HepG2 (cell line): ENCODE measurements at regions not wholly inside any gene's neighbourhood (a gene's known extent, or its start where the extent isn't known, plus 50 kb on each side); places are given as distances from the start of the nearest gene placed in this dataset.

Source experiments
- ATAC-seq: fragments of 200-7000 bp; cut with Tn5 transposase; 3 replicates; pipeline ENCODE4 v1.9.1; 2020; ENCODE audit warnings: mild to moderate bottlenecking, moderate library complexity
- BruUV-seq: library from RNA; stranded (reverse); fragments of 400-500 nt; replicated peaks from 2 replicates; lab custom pipeline; 2021; lab: Mats Ljungman, UMichigan
- CTCF ChIA-PET: fragments of 300-600 bp; formaldehyde crosslinking; extraction: SDS; loops from one replicate; lab custom pipeline; 2021; ENCODE audit warnings: low total read pairs, inconsistent platforms, low intra/inter-chr PET ratio; lab: Yijun Ruan, JAX
- POLR2A ChIA-PET: fragments of 350-600 bp; sonication (Branson Sonifier 250); formaldehyde crosslinking; loops from one replicate; lab custom pipeline; 2020; ENCODE audit warnings: antibody characterized with exemption, inconsistent platforms; lab: Yijun Ruan, JAX
- DNase-seq: peaks from one replicate; pipeline ENCODE4 v3.0.0-alpha.2; 2015; ENCODE audit warnings: low spot score
- FAIRE-seq: peaks from 3 replicates; lab custom pipeline; 2011; peaks lifted over from hg19 to GRCh38; lab: Jason Lieb, UNC
- H2AFZ ChIP-seq: one replicate; pipeline ENCODE4 v1.6.1; 2011; ENCODE audit warnings: low read length, inconsistent platforms
- H3K27ac ChIP-seq: fragments of 300-600 bp; 3 replicates; pipeline ENCODE4 v1.8.0; 2011; ENCODE audit warnings: mixed run types, mild to moderate bottlenecking, mixed read lengths, low read length, inconsistent platforms; ENCODE audit not compliant: insufficient read depth; ENCODE audit errors: extremely low read length
- H3K27me3 ChIP-seq, 2 experiments: fragments of 200-600 bp in 1 of 2; 2 replicates in 1 of 2; 3 replicates in 1 of 2; pipeline versions ENCODE4 v1.6.0 to v1.8.0; 2011; ENCODE audit warnings: low read length in 2 of 2, mild to moderate bottlenecking in 2 of 2, moderate library complexity in 2 of 2, inconsistent platforms in 1 of 2; ENCODE audit not compliant: insufficient read depth in 2 of 2, control insufficient read depth in 1 of 2
- H3K36me3 ChIP-seq, 2 experiments: fragments of 200-600 bp in 1 of 2; replicated peaks in 1 of 2; 2 replicates in 1 of 2; 3 replicates in 1 of 2; pipeline versions ENCODE4 v1.5.1 to v1.8.0; 2011; ENCODE audit warnings: low read length in 2 of 2, inconsistent platforms in 1 of 2; ENCODE audit not compliant: insufficient read depth in 2 of 2, control insufficient read depth in 1 of 2
- H3K4me1 ChIP-seq: 2 replicates; pipeline ENCODE4 v1.5.1; 2012; ENCODE audit warnings: low read length, inconsistent platforms; ENCODE audit not compliant: insufficient read depth
- H3K4me2 ChIP-seq: 2 replicates; pipeline ENCODE4 v1.6.0; 2011; ENCODE audit warnings: low read depth, low read length, inconsistent platforms
- H3K4me3 ChIP-seq, 3 experiments: fragments of 200-600 bp in 1 of 3; sonication (generic), shearing (Covaris generic) in 1 of 3; replicated peaks in 1 of 3; 2 replicates each; pipeline ENCODE4 v1.5.1; 2011 to 2016; ENCODE audit warnings: low read length in 3 of 3, inconsistent platforms in 2 of 3, low read depth in 2 of 3, mild to moderate bottlenecking in 2 of 3, control low read depth in 1 of 3, mixed read lengths in 1 of 3; ENCODE audit not compliant: insufficient read depth in 1 of 3
- H3K79me2 ChIP-seq: one replicate; pipeline ENCODE4 v1.6.1; 2011; ENCODE audit warnings: low read length, inconsistent platforms; ENCODE audit not compliant: insufficient read depth
- H3K9ac ChIP-seq: 2 replicates; pipeline ENCODE4 v1.6.0; 2011; ENCODE audit warnings: mild to moderate bottlenecking, low read depth, low read length, inconsistent platforms; ENCODE audit not compliant: insufficient read depth
- H3K9me3 ChIP-seq: 2 replicates; pipeline ENCODE4 v1.5.1; 2012; ENCODE audit warnings: mild to moderate bottlenecking, low read length
- H4K20me1 ChIP-seq: 2 replicates; pipeline ENCODE4 v1.6.0; 2011; ENCODE audit warnings: inconsistent platforms, mild to moderate bottlenecking, low read length, moderate library complexity; ENCODE audit not compliant: insufficient read depth
- BCL6 ChIP-seq: IDR thresholded peaks from 2 replicates; pipeline ENCODE4 v1.6.1; 2016; ENCODE audit warnings: missing genetic modification reagents, missing compliant biosample characterization
- CREM ChIP-seq, 2 experiments: sonication (generic) in 1 of 2; formaldehyde crosslinking in 1 of 2; IDR thresholded peaks; 2 replicates each; pipeline versions ENCODE4 v1.4.0 to v1.6.1; 2016 to 2020; ENCODE audit warnings: antibody characterized with exemption in 1 of 2, mild to moderate bottlenecking in 1 of 2, missing genetic modification reagents in 1 of 2
- DR1 ChIP-seq: sonication (generic); formaldehyde crosslinking; IDR thresholded peaks from 2 replicates; pipeline ENCODE4 v1.8.0; 2021; ENCODE audit warnings: mild to moderate bottlenecking, missing genetic modification reagents, inconsistent platforms
- GZF1 ChIP-seq: sonication (generic); formaldehyde crosslinking; IDR thresholded peaks from 2 replicates; pipeline ENCODE4 v1.5.1; 2020; ENCODE audit warnings: mild to moderate bottlenecking, missing genetic modification reagents
- HNRNPH1 ChIP-seq: fragments of 200-400 bp; formaldehyde crosslinking; optimal IDR thresholded peaks from 2 replicates; pipeline ENCODE3; 2017; ENCODE audit warnings: mild to moderate bottlenecking, low read depth, low read length
- MAF1 ChIP-seq: sonication (generic); formaldehyde crosslinking; IDR thresholded peaks from 2 replicates; pipeline ENCODE4 v1.5.0; 2020; ENCODE audit warnings: missing genetic modification reagents, borderline replicate concordance
- PREB ChIP-seq: sonication (generic); formaldehyde crosslinking; IDR thresholded peaks from 2 replicates; pipeline ENCODE4 v1.4.0; 2020; ENCODE audit warnings: missing genetic modification reagents
- RFXANK ChIP-seq: IDR thresholded peaks from 2 replicates; pipeline ENCODE4 v1.6.1; 2016
- SP1 ChIP-seq, 2 experiments: fragments of 450-650 bp in 1 of 2; sonication (generic) in 1 of 2; formaldehyde crosslinking in 1 of 2; IDR thresholded peaks; 2 replicates each; pipeline versions ENCODE4 v1.4.0 to v1.6.1; 2016 to 2020; ENCODE audit warnings: missing genetic modification reagents in 1 of 2
- ZBTB1 ChIP-seq: sonication (generic); formaldehyde crosslinking; IDR thresholded peaks from 2 replicates; pipeline ENCODE4 v1.4.0; 2020; ENCODE audit warnings: missing genetic modification reagents, borderline replicate concordance
- ZNF251 ChIP-seq: sonication (generic); formaldehyde crosslinking; IDR thresholded peaks from 2 replicates; pipeline ENCODE4 v1.9.0; 2021; ENCODE audit warnings: mild to moderate bottlenecking, missing genetic modification reagents
- ZNF550 ChIP-seq: sonication (generic); formaldehyde crosslinking; IDR thresholded peaks from 2 replicates; pipeline ENCODE4 v1.4.0; 2020; ENCODE audit warnings: mild to moderate bottlenecking, missing genetic modification reagents, borderline replicate concordance
- ZNF577 ChIP-seq: sonication (generic); formaldehyde crosslinking; IDR thresholded peaks from 2 replicates; pipeline ENCODE4 v1.4.0; 2020; ENCODE audit warnings: mild to moderate bottlenecking, low read depth, missing genetic modification reagents, borderline replicate concordance
- ZSCAN30 ChIP-seq: sonication (generic); formaldehyde crosslinking; IDR thresholded peaks from 2 replicates; pipeline ENCODE4 v1.5.0; 2020; ENCODE audit warnings: mild to moderate bottlenecking, missing genetic modification reagents
- ZSCAN9 ChIP-seq: IDR thresholded peaks from 2 replicates; pipeline ENCODE4 v1.6.1; 2016; ENCODE audit warnings: borderline replicate concordance
- WGBS: methylation state at CpG from one replicate; pipeline ENCODE4 v1.1.6; 2017; ENCODE audit warnings: low lambda C conversion rate; 5-methylcytosine and 5-hydroxymethylcytosine counted together
- in situ Hi-C: cut with HindIII; loops from 2 replicates; pipeline ENCODE4 v1.10.0; 2017; ENCODE audit warnings: low pct_unique_long_range_greater_than_20kb; ENCODE audit not compliant: extremely low pct_ligation_motif_present
- intact Hi-C: fragments of 100-400 bp; cut with micrococcal nuclease; formaldehyde crosslinking; loops from one replicate; pipeline ENCODE4 v1.10.0; 2022; ENCODE audit not compliant: unreplicated experiment
- TF ChIP-seq, protein P1 (sequence below): sonication (generic); formaldehyde crosslinking; IDR thresholded peaks from 2 replicates; pipeline ENCODE4 v1.4.0; 2020; ENCODE audit warnings: mild to moderate bottlenecking, missing genetic modification reagents

DNA sequence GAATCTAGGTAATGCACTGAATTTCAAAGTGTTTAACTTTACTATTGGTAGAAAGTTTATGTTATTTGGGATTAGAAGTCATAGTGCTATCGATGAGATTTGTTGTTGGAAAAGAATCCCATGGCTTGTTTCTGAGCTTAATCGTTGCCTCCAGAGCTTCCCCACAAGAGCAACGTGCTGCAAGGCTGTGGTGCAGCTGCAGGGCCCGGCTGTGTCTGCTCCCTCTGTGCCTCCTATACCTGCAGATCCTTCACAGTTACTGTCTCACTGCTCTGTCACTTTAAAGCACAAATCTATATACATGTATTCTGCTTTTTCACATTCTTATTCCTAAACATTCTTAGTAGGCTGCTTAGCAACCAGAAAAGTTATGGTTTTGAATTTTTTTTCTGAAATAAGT, 826.6 kb upstream of the COBL start (continued):
- TF ChIP-seq ZNF550 (no peak), ZSCAN30 (no peak)
- TF ChIP-seq, all 625 proteins: peak for 0

GRCh38 chr7:52140851-52141250, 824.2 kb upstream of the COBL start:
- Histone ChIP-seq H3K4me3 (no peak overlapping the region), H3K9ac (no peak overlapping the region), H3K36me3 (no peaks in the 10 kb centered on the region), H3K4me2 (no peak overlapping the region), H3K9me3 (peaks cover 34% of the 10 kb centered on the region), H3K27me3 (no peaks in the 10 kb centered on the region)
- POLR2A ChIA-PET, result no interaction called here
- TF ChIP-seq ZSCAN9 (CRISPR knock-in tag), result no peak
- TF ChIP-seq, all 625 proteins: peak for 0
- FAIRE-seq (no peak), ATAC-seq (no peak), DNase-seq (no peak)
- CTCF ChIA-PET, result no interaction called here
- Histone ChIP-seq H4K20me1 (no peaks in the 10 kb centered on the region), H3K27ac (no peak overlapping the region), H2AFZ (no peak overlapping the region), H3K4me1 (no peaks in the 10 kb centered on the region), H3K79me2 (no peaks in the 10 kb centered on the region)
- in situ Hi-C loops, result no loop called here
- intact Hi-C loops, result no loop called here
- 13% methylated on average over 4 of the region's 4 CpGs for WGBS
- no TSS peak for BruUV-seq

GRCh38 chr7:52135403-52135802, 818.8 kb upstream of the COBL start:
- BruUV-seq, result no TSS peak
- intact Hi-C loops, result no loop called here
- POLR2A ChIA-PET, result no interaction called here

More at GRCh38 chr7:52135403-52135802, 818.8 kb upstream of the COBL start:
- TF ChIP-seq MAF1 (no peak), GZF1 (CRISPR knock-in tag) (no peak), BCL6 (CRISPR knock-in tag) (no peak), HNRNPH1 (no peak), ZNF577 (CRISPR knock-in tag) (no peak), ZNF251 (CRISPR knock-in tag) (no peak), RFXANK (CRISPR knock-in tag) (no peak), SP1 (IDR thresholded peaks at IDR 0.05) (no peak), SP1 (CRISPR knock-in tag; IDR thresholded peaks at IDR 0.05) (no peak), ZBTB1 (no peak), DR1 (no peak), PREB (CRISPR knock-in tag) (no peak), CREM (IDR thresholded peaks at IDR 0.05) (no peak), CREM (CRISPR knock-in tag; IDR thresholded peaks at IDR 0.05) (no peak)
- TF ChIP-seq, protein P1, sequence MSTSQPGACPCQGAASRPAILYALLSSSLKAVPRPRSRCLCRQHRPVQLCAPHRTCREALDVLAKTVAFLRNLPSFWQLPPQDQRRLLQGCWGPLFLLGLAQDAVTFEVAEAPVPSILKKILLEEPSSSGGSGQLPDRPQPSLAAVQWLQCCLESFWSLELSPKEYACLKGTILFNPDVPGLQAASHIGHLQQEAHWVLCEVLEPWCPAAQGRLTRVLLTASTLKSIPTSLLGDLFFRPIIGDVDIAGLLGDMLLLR (CRISPR knock-in tag), result no peak
- Histone ChIP-seq H3K27ac (no peak overlapping the region), H3K4me3 (no peak overlapping the region), H3K79me2 (no peaks in the 10 kb centered on the region), H4K20me1 (no peaks in the 10 kb centered on the region), H3K27me3 (no peaks in the 10 kb centered on the region), H3K4me1 (no peaks in the 10 kb centered on the region), H3K4me2 (no peak overlapping the region), H3K9me3 (peaks cover 42% of the 10 kb centered on the region), H3K9ac (no peak overlapping the region), H3K36me3 (no peaks in the 10 kb centered on the region), H2AFZ (no peak overlapping the region)
- in situ Hi-C loops, result no loop called here
- no peak for DNase-seq
- FAIRE-seq, result no peak
- ATAC-seq, result no peak
- CTCF ChIA-PET, result no interaction called here
